H1 (cell line): ENCODE measurements at regions not wholly inside any gene's neighbourhood (a gene's known extent, or its start where the extent isn't known, plus 50 kb on each side); places are given as distances from the start of the nearest gene placed in this dataset.

Experiments used
- CTCF ChIA-PET: fragments of 300-600 bp; sonication (Branson Sonifier 250); formaldehyde crosslinking; loops from one replicate; lab custom pipeline; 2021; ENCODE audit not compliant: partially characterized antibody; lab: Charles Lee
- POLR2A ChIA-PET: fragments of 300-600 bp; sonication (Branson Sonifier 250); formaldehyde crosslinking; loops from one replicate; lab custom pipeline; 2021; ENCODE audit warnings: inconsistent platforms; ENCODE audit not compliant: partially characterized antibody; lab: Charles Lee
- DNase-seq, 2 experiments: peaks; one replicate each; pipeline versions ENCODE4 v3.0.0 to v3.0.0-alpha.2; 2010 to 2022; ENCODE audit warnings: low spot score in 2 of 2, low read depth in 1 of 2, mixed read lengths in 1 of 2
- FAIRE-seq: peaks from 2 replicates; lab custom pipeline; 2011; peaks lifted over from hg19 to GRCh38; lab: Jason Lieb, UNC
- H2AFZ ChIP-seq: 2 replicates; pipeline ENCODE4 v1.8.1; 2012; ENCODE audit warnings: low read length, inconsistent platforms
- H2AK5ac ChIP-seq: 2 replicates; pipeline ENCODE4 v1.6.1; 2013; ENCODE audit warnings: low read depth, low read length
- H2BK120ac ChIP-seq: replicated peaks from 2 replicates; pipeline ENCODE3; 2013; ENCODE audit warnings: low read depth, low read length, inconsistent platforms
- H2BK12ac ChIP-seq: 2 replicates; pipeline ENCODE4 v1.6.1; 2013; ENCODE audit warnings: low read depth, low read length
- H2BK15ac ChIP-seq: 2 replicates; pipeline ENCODE4 v1.6.1; 2013; ENCODE audit warnings: low read length
- H2BK20ac ChIP-seq: 2 replicates; pipeline ENCODE4 v1.6.1; 2013; ENCODE audit warnings: low read length
- H2BK5ac ChIP-seq: 2 replicates; pipeline ENCODE4 v1.6.1; 2013; ENCODE audit warnings: low read depth, low read length
- H3K14ac ChIP-seq: 2 replicates; pipeline ENCODE4 v1.6.1; 2013; ENCODE audit warnings: inconsistent platforms; ENCODE audit not compliant: insufficient read length
- H3K18ac ChIP-seq: 2 replicates; pipeline ENCODE4 v1.6.1; 2013; ENCODE audit warnings: low read length; ENCODE audit errors: extremely low read depth
- H3K23ac ChIP-seq: 2 replicates; pipeline ENCODE4 v1.6.1; 2013; ENCODE audit warnings: inconsistent platforms; ENCODE audit not compliant: insufficient read length
- H3K23me2 ChIP-seq: 2 replicates; pipeline ENCODE4 v1.6.1; 2013; ENCODE audit warnings: low read depth, low read length
- H3K27ac ChIP-seq: 2 replicates; pipeline ENCODE4 v1.6.1; 2011; ENCODE audit warnings: low read depth, low read length, inconsistent platforms
- H3K27me3 ChIP-seq, 4 experiments: replicated peaks in 1 of 4; 1 replicate in 1 of 4; 2 replicates in 3 of 4; pipeline versions ENCODE4 v1.6.1 to v1.8.1; 2011 to 2013; ENCODE audit warnings: low read length in 3 of 4, mild to moderate bottlenecking in 3 of 4, inconsistent platforms in 2 of 4, mixed read lengths in 2 of 4, moderate library complexity in 1 of 4; ENCODE audit not compliant: control insufficient read depth in 3 of 4, insufficient read depth in 3 of 4; ENCODE audit errors: extremely low read depth in 1 of 4
- H3K36me3 ChIP-seq, 4 experiments: 2 replicates each; pipeline versions ENCODE4 v1.6.1 to v1.8.1; 2011 to 2013; ENCODE audit warnings: mild to moderate bottlenecking in 4 of 4, low read length in 3 of 4, moderate library complexity in 2 of 4, control low read depth in 1 of 4, inconsistent platforms in 1 of 4; ENCODE audit not compliant: insufficient read depth in 4 of 4, control insufficient read depth in 2 of 4
- H3K4ac ChIP-seq: replicated peaks from 2 replicates; pipeline ENCODE3; 2013; ENCODE audit warnings: low read length, low read depth, mixed read lengths, inconsistent platforms; ENCODE audit not compliant: insufficient read length
- H3K4me1 ChIP-seq, 4 experiments: replicated peaks in 1 of 4; 1 replicate in 1 of 4; 2 replicates in 3 of 4; pipeline versions ENCODE4 v1.6.1 to v1.8.1; 2011 to 2013; ENCODE audit warnings: low read length in 3 of 4, inconsistent platforms in 2 of 4, mixed read lengths in 1 of 4; ENCODE audit not compliant: insufficient read depth in 4 of 4, control insufficient read depth in 3 of 4
- H3K4me2 ChIP-seq, 2 experiments: 2 replicates each; pipeline versions ENCODE4 v1.6.1 to v1.8.1; 2011 to 2013; ENCODE audit warnings: low read depth in 2 of 2, low read length in 2 of 2, control low read depth in 1 of 2, inconsistent platforms in 1 of 2, mild to moderate bottlenecking in 1 of 2; ENCODE audit not compliant: insufficient read depth in 1 of 2
- H3K4me3 ChIP-seq, 4 experiments: fragments of 200-600, 300-600 bp in 1 of 4; sonication (generic), shearing (Covaris generic), sonication (Bioruptor Twin) in 1 of 4; 2 replicates each; pipeline versions ENCODE4 v1.5.1 to v1.8.1; 2011 to 2016; ENCODE audit warnings: low read length in 4 of 4, low read depth in 3 of 4, control low read depth in 2 of 4, inconsistent platforms in 2 of 4, mild to moderate bottlenecking in 2 of 4, mixed read lengths in 1 of 4, moderate library complexity in 1 of 4; ENCODE audit not compliant: insufficient read depth in 2 of 4; ENCODE audit errors: extremely low read depth in 1 of 4
- H3K56ac ChIP-seq: replicated peaks from 2 replicates; pipeline ENCODE3; 2013; ENCODE audit warnings: low read depth, mild to moderate bottlenecking, mixed read lengths, low read length, inconsistent platforms; ENCODE audit not compliant: insufficient read length
- H3K79me1 ChIP-seq: 2 replicates; pipeline ENCODE4 v1.6.1; 2013; ENCODE audit warnings: low read depth, low read length, control low read depth
- H3K79me2 ChIP-seq, 2 experiments: 2 replicates each; pipeline versions ENCODE4 v1.6.1 to v1.8.1; 2012 to 2013; ENCODE audit warnings: low read length in 2 of 2, mild to moderate bottlenecking in 2 of 2, inconsistent platforms in 1 of 2; ENCODE audit not compliant: insufficient read depth in 2 of 2, control insufficient read depth in 1 of 2
- H3K9ac ChIP-seq, 4 experiments: replicated peaks in 1 of 4; 1 replicate in 1 of 4; 2 replicates in 3 of 4; pipeline versions ENCODE4 v1.6.1 to v1.8.1; 2011 to 2013; ENCODE audit warnings: low read depth in 3 of 4, low read length in 3 of 4, control low read depth in 2 of 4, mild to moderate bottlenecking in 2 of 4, moderate library complexity in 2 of 4, inconsistent platforms in 1 of 4; ENCODE audit errors: extremely low read depth in 1 of 4
- H3K9me3 ChIP-seq, 2 experiments: 2 replicates each; pipeline versions ENCODE4 v1.6.1 to v1.8.1; 2012 to 2013; ENCODE audit warnings: mild to moderate bottlenecking in 2 of 2, moderate library complexity in 2 of 2, control low read depth in 1 of 2, inconsistent platforms in 1 of 2, low read depth in 1 of 2, low read length in 1 of 2, mixed read lengths in 1 of 2; ENCODE audit not compliant: insufficient read depth in 2 of 2
- H4K20me1 ChIP-seq, 2 experiments: replicated peaks in 1 of 2; 2 replicates each; pipeline versions ENCODE3 to v1.8.1; 2011 to 2013; ENCODE audit warnings: inconsistent platforms in 2 of 2, low read length in 2 of 2, mild to moderate bottlenecking in 1 of 2; ENCODE audit not compliant: insufficient read depth in 2 of 2, control insufficient read depth in 1 of 2
- H4K5ac ChIP-seq: 2 replicates; pipeline ENCODE4 v1.6.1; 2013; ENCODE audit warnings: low read length, low read depth, mixed read lengths, inconsistent platforms; ENCODE audit not compliant: insufficient read length
- H4K8ac ChIP-seq: 2 replicates; pipeline ENCODE4 v1.8.0; 2013; ENCODE audit warnings: mild to moderate bottlenecking, moderate library complexity, low read length, inconsistent platforms; ENCODE audit not compliant: insufficient read depth; ENCODE audit errors: extremely low read depth
- H4K91ac ChIP-seq: replicated peaks from 2 replicates; pipeline ENCODE3; 2013; ENCODE audit warnings: low read length, mixed read lengths, inconsistent platforms; ENCODE audit not compliant: insufficient read length
- BCL11A ChIP-seq, 2 experiments: IDR thresholded peaks; one replicate each; pipeline ENCODE4 v1.6.1; 2011; ENCODE audit warnings: low read depth in 2 of 2, low read length in 2 of 2, mild to moderate bottlenecking in 2 of 2
- CTCF ChIP-seq, 3 experiments: IDR thresholded peaks; 1 replicate in 2 of 3; 2 replicates in 1 of 3; pipeline versions ENCODE4 v1.5.1 to v1.6.1; 2011; ENCODE audit warnings: low read length in 3 of 3, mild to moderate bottlenecking in 3 of 3, inconsistent platforms in 2 of 3, low read depth in 1 of 3, moderate library complexity in 1 of 3; ENCODE audit not compliant: insufficient read depth in 1 of 3; ENCODE audit errors: control extremely low read depth in 1 of 3
- FOSL1 ChIP-seq: IDR thresholded peaks from 2 replicates; pipeline ENCODE4 v1.6.1; 2011; ENCODE audit warnings: mild to moderate bottlenecking, low read depth, low read length, moderate library complexity; ENCODE audit not compliant: insufficient read depth
- PHF8 ChIP-seq: fragments of 200-600 bp; sonication (generic); conservative IDR thresholded peaks from 2 replicates; pipeline ENCODE4 v1.7.1; 2012; ENCODE audit warnings: low read depth, mild to moderate bottlenecking, inconsistent platforms, low read length, moderate library complexity
- WGBS, 2 experiments: shearing (Covaris generic) in 1 of 2; methylation state at CpG; one replicate each; pipeline versions ENCODE4 v1.1.6 to v1.1.7; 2013 to 2015; ENCODE audit warnings: low lambda C conversion rate in 2 of 2, mixed read lengths in 2 of 2, inconsistent platforms in 1 of 2, low coverage in 1 of 2, missing lambda C conversion rate in 1 of 2; ENCODE audit not compliant: insufficient replicate concordance in 2 of 2, insufficient coverage in 1 of 2, insufficient read length in 1 of 2; ENCODE audit errors: extremely low coverage in 1 of 2, missing lambda C conversion rate in 1 of 2; 5-methylcytosine and 5-hydroxymethylcytosine counted together

GRCh38 chr11:64484191-64485022 lies 71.3 kb upstream of the SLC22A11 start:
- TF ChIP-seq CTCF (IDR thresholded peaks at IDR 0.05; ENCODE audit: control extremely low read depth in 1 of 3, insufficient read depth in 1 of 3, low read depth in 1 of 3, low read length in 3 of 3): no peak
- no peak for TF ChIP-seq FOSL1
- no peak for TF ChIP-seq PHF8
- TF ChIP-seq BCL11A (IDR thresholded peaks at IDR 0.05; ENCODE audit: low read depth in 2 of 2, low read length in 2 of 2): no peak
- Histone ChIP-seq H3K56ac (no peak overlapping the region), H3K27ac (no peak overlapping the region), H3K27me3 (peaks cover 0 to 8% (median under 1%) of the 10 kb centered on the region in 4 experiments; a peak in 3 of 7 replicates), H2AK5ac (no peak overlapping the region), H3K9me3 (no peaks in the 10 kb centered on the region), H3K9ac (no peak overlapping the region), H2BK120ac (no peak overlapping the region), H3K79me2 (no peaks in the 10 kb centered on the region), H2BK12ac (no peak overlapping the region), H4K5ac (no peak overlapping the region), H4K20me1 (no peaks in the 10 kb centered on the region), H4K91ac (no peak overlapping the region), H4K8ac (no peak overlapping the region), H3K4me2 (no peak overlapping the region), H3K14ac (no peak overlapping the region), H3K4me1 (no peaks in the 10 kb centered on the region), H3K36me3 (no peaks in the 10 kb centered on the region), H3K23ac (no peak overlapping the region), H3K4ac (no peak overlapping the region), H3K23me2 (no peaks in the 10 kb centered on the region), H2BK15ac (no peak overlapping the region), H2BK5ac (no peak overlapping the region), H3K4me3 (no peak overlapping the region), H2AFZ (no peak overlapping the region), H2BK20ac (no peak overlapping the region), H3K79me1 (no peaks in the 10 kb centered on the region), H3K18ac (no peak overlapping the region)
- POLR2A ChIA-PET: no interaction called here
- 80% methylated on average over 7 of the region's 7 CpGs; no CpG with 5 or more reads in 1 of the 2 experiments for WGBS, 2 experiments
- FAIRE-seq (no peak), DNase-seq (peak in 1 of 2 experiments; percentile 24)
- CTCF ChIA-PET: interaction anchor here (0.7 to 11.9 kb wide), 5 partner anchors 25 to 184 kb away, joined by 3 to 201 read pairs (median 7); no protein-coding TSS in a partner anchor
